Thymus (tissue), 11 donors: ENCODE measurements at regions not wholly inside any gene's neighbourhood (a gene's known extent, or its start where the extent isn't known, plus 50 kb on each side); places are given as distances from the start of the nearest gene placed in this dataset.

Source experiments
- DNase-seq, 9 donors: peaks; one replicate each; pipeline ENCODE4 v3.0.0-alpha.2; 2013; ENCODE audit warnings: low spot score in 9 of 9, low read depth in 6 of 9, missing footprints in 1 of 9
- H3K27ac ChIP-seq, 2 donors: one replicate each; pipeline ENCODE4 v1.5.1; 2013; ENCODE audit warnings: control low read depth in 1 of 2, low read depth in 1 of 2, low read length in 1 of 2, mild to moderate bottlenecking in 1 of 2, moderate library complexity in 1 of 2
- H3K27me3 ChIP-seq, 2 donors: one replicate each; pipeline ENCODE4 v1.5.1; 2013; ENCODE audit warnings: low read length in 1 of 2; ENCODE audit not compliant: control insufficient read depth in 2 of 2, insufficient read depth in 1 of 2
- H3K36me3 ChIP-seq, 2 donors: one replicate each; pipeline ENCODE4 v1.5.1; 2013; ENCODE audit warnings: low read length in 1 of 2, mild to moderate bottlenecking in 1 of 2, moderate library complexity in 1 of 2; ENCODE audit not compliant: control insufficient read depth in 2 of 2, insufficient read depth in 2 of 2
- H3K4me1 ChIP-seq, 2 donors: one replicate each; pipeline ENCODE4 v1.5.1; 2013; ENCODE audit warnings: low read length in 2 of 2; ENCODE audit not compliant: control insufficient read depth in 2 of 2, insufficient read depth in 2 of 2
- H3K4me3 ChIP-seq, 2 donors: one replicate each; pipeline ENCODE4 v1.5.1; 2013; ENCODE audit warnings: low read length in 2 of 2, control low read depth in 1 of 2, mild to moderate bottlenecking in 1 of 2
- H3K9me3 ChIP-seq, 2 donors: one replicate each; pipeline ENCODE4 v1.5.1; 2013; ENCODE audit warnings: low read length in 1 of 2, mild to moderate bottlenecking in 1 of 2; ENCODE audit not compliant: control insufficient read depth in 2 of 2, insufficient read depth in 1 of 2
- WGBS: extraction: QIAGEN DNeasy Blood & Tissue Kit; methylation state at CpG from one replicate; pipeline ENCODE4 v1.1.7; 2013; 5-methylcytosine and 5-hydroxymethylcytosine counted together
- donor health status: healthy.

DNA sequence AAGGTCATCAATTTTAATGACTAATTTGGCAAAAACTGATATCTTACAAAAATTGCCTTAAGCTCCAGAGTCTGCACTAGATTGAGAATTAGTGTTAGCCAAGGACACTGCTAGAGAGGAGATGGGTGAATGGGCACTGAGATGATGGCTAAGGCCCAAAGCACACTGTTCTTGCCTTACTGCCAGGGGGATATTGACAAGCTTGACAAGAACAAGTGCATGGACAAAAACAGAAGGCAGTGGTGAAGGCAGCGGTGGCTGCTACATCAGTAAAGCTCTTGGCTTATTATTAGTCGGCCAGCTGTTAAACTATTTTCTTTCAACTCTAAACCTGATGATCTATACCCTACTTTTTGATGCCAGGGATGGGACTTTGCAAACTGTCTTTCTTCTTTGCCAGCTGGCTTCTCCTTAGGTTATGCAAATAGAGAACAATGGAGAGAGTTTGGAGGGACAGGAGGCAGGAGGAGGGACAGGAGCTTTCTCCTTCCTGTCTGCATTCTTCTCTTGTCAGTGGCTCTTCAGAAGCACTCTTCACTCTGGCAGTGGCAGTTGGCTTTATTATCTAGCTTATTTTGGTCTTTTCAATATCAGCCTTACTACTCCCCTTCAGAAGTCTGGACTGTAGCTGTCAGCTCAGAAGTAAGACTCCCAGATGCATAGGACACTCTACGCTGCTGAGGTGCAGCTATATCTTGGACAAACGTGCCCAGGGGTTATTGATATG is 853.5 kb upstream of the TMPRSS15 start:
- Histone ChIP-seq H3K9me3 (no peaks in the 10 kb centered on the region), H3K36me3 (no peaks in the 10 kb centered on the region), H3K4me3 (no peak overlapping the region), H3K27me3 (no peaks in the 10 kb centered on the region), H3K27ac (no peak overlapping the region), H3K4me1 (no peaks in the 10 kb centered on the region)
- no peak for DNase-seq
- WGBS, result 95% methylated on average over 4 of the region's 4 CpGs

DNA sequence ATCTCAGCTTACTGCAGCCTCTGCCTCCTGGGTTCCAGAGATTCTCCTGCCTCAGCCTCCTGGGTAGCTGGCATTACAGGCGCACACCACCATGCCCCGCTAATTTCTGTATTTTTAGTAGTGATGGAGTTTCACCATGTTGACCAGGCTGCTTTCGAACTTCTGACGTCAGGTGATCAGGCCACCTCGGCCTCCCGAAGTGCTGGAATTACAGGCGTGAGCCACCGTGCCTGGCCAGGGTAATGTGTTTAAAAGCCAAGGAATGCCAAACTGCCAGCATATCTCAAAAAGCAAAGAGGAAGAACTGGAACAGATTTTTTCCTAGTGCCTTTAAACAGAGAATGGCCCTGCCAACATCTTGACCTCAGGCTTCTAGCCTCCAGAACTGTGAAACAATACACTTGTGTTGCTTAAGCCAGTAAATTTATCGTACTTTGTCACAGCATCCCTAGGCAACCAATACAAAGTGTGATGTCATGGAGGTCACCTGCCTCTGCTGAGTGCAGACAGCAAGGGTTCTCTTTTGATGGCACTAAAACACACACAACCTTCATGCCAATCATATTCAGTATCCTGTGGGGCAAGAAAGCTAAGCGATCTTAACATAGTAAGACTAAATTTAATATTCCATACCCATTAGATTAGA is 858.3 kb upstream of the TMPRSS15 start:
- no peak for DNase-seq
- Histone ChIP-seq H3K36me3 (no peaks in the 10 kb centered on the region), H3K27ac (no peak overlapping the region), H3K9me3 (no peaks in the 10 kb centered on the region), H3K4me3 (no peak overlapping the region), H3K4me1 (no peaks in the 10 kb centered on the region), H3K27me3 (no peaks in the 10 kb centered on the region)
- 96% methylated on average over 10 of the region's 10 CpGs for WGBS

DNA sequence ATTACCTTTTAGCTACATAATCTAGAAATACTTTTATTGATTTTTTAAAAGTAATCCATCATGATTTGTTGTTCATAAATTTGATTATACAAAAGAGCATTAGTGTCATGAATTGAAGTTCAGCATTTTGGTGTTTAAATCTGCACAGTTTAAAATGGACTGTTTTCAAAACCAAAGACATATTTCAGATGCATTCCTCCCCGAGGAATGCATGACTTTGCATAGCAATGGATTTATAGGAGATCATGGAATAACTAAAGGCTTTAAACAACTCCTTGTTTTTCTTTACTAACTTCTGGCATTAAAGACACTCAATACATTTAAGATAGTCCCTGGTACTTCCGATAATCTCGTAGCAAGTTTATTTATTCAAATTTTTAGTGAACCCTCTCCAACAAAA is 863.1 kb upstream of the TMPRSS15 start:
- 91% methylated on average over 3 of the region's 3 CpGs for WGBS

DNA sequence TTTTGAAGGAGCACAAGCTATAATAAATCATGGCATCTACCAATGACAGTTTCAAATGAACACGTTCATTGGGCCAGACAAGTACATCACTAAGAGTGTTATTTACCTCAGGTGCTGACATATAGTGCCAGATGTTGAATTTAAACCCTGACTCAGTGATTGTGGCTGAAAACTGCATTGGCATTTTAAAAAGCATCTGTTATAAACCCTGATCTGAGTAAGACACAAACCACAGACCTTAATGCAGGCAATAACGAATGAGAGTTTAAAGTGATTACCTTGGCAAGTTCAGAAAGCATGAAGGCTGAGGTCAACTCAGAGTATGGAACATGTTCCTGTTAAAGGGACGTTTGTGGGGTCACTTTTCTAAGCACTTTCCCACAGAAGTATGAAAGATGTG is 865.1 kb upstream of the TMPRSS15 start:
- H3K4me1 ChIP-seq, result no peaks in the 10 kb centered on the region
- no peaks in the 10 kb centered on the region for H3K27me3 ChIP-seq
- no peaks in the 10 kb centered on the region for H3K36me3 ChIP-seq

More for the DNA sequence above, 863.1 kb upstream of the TMPRSS15 start:
- no peaks in the 10 kb centered on the region for H3K27me3 ChIP-seq
- H3K4me1 ChIP-seq, result no peaks in the 10 kb centered on the region
- H3K27ac ChIP-seq, result no peak overlapping the region
- no peaks in the 10 kb centered on the region for H3K9me3 ChIP-seq
- no peaks in the 10 kb centered on the region for H3K36me3 ChIP-seq
- no peak for DNase-seq
- H3K4me3 ChIP-seq, result no peak overlapping the region

DNA sequence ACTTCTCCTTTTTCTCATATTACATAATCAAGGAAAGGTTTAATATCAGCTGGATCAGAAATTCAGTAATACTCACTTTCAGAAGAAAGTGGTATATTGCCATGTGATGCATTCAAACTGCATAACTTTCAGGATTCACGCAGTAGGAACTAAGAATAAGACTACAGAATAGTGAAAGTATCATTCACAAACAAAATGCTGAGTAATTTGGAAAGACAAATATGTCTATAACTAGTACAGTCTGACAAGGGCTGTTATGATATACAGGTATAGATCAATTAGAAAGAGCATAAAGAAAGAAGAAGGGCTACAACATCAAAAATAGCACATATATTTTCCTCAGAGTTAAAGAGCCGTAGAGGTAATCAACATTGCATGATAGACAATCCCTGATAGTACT is 871.5 kb upstream of the TMPRSS15 start:
- Histone ChIP-seq H3K4me1 (no peaks in the 10 kb centered on the region), H3K9me3 (no peaks in the 10 kb centered on the region), H3K27me3 (no peaks in the 10 kb centered on the region), H3K27ac (no peak overlapping the region), H3K4me3 (no peak overlapping the region), H3K36me3 (no peaks in the 10 kb centered on the region)
- no peak for DNase-seq
- 89% methylated on average over 2 of the region's 2 CpGs for WGBS

More for the DNA sequence above, 865.1 kb upstream of the TMPRSS15 start:
- DNase-seq, result no peak
- WGBS, result 84% methylated on average over 3 of the region's 3 CpGs
- H3K4me3 ChIP-seq, result no peak overlapping the region
- H3K27ac ChIP-seq, result no peak overlapping the region
- no peaks in the 10 kb centered on the region for H3K9me3 ChIP-seq

DNA sequence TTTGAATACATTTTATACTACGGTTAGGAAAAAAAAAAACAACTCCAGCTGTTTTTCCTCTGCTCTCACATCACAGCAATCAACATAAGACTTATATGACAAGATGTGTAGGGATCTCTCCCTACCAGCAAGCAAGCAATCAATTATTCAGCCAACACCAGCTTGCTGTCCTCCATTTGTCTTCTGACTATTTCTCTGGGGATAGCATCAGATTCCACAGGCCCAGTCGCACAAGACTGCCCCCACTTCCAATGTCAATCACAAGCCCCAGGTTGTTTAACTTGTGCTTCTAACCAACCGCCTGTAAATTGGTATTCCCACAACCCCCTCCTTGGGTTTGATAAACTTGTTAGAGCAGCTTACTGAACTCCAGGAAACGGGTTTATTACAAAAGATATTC is 873.1 kb upstream of the TMPRSS15 start:
- H3K4me3 ChIP-seq, result no peak overlapping the region
- no peaks in the 10 kb centered on the region for H3K4me1 ChIP-seq
- H3K27ac ChIP-seq, result no peak overlapping the region
- no peaks in the 10 kb centered on the region for H3K27me3 ChIP-seq
- H3K36me3 ChIP-seq, result no peaks in the 10 kb centered on the region
- DNase-seq, result no peak
- H3K9me3 ChIP-seq, result no peaks in the 10 kb centered on the region
- WGBS, result 92% methylated on average over 4 of the region's 4 CpGs

DNA sequence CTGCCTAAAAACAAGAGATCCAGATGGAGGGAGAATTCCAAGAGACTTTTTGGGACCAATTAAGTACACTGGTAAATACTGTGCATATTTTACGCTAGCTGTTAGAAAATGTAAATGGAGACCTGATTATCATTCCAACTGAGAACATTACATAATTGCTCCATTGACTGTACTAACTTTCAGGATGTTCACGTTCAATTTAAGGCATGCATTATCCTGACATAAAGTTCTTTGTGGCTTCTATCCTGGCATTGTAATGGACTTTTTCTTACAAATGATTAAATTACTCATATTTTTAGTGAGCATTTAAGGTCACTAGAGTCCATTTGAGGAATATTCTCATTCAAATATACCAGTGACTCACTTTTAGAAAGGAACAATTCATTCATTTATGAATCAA is 883.3 kb upstream of the TMPRSS15 start:
- Histone ChIP-seq H3K36me3 (no peaks in the 10 kb centered on the region), H3K27me3 (no peaks in the 10 kb centered on the region), H3K4me3 (no peak overlapping the region), H3K27ac (no peak overlapping the region), H3K9me3 (no peaks in the 10 kb centered on the region), H3K4me1 (no peaks in the 10 kb centered on the region)
- WGBS, result 91% methylated on average over 2 of the region's 2 CpGs
- no peak for DNase-seq

DNA sequence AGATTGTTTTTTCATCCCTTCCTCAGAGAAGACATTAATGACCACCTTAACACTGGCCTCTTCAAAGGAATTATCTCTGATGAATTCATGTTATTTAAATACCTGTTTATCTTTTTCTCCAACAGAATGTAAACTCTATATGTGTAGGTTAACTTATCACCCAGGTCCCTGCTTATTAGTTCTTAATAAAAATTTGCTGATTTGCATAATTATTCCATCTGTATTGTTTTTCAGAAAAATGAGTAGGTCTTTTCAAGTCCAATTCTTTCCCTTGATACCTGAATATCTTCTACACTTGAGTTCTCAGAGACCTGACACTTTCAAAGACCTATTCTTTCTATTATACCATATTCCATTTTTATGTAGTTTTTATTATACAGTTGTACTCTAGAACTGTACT is 886.7 kb upstream of the TMPRSS15 start:
- no peak for DNase-seq
- Histone ChIP-seq H3K27ac (no peak overlapping the region), H3K4me1 (no peaks in the 10 kb centered on the region), H3K4me3 (no peak overlapping the region), H3K27me3 (no peaks in the 10 kb centered on the region), H3K9me3 (no peaks in the 10 kb centered on the region), H3K36me3 (no peaks in the 10 kb centered on the region)

DNA sequence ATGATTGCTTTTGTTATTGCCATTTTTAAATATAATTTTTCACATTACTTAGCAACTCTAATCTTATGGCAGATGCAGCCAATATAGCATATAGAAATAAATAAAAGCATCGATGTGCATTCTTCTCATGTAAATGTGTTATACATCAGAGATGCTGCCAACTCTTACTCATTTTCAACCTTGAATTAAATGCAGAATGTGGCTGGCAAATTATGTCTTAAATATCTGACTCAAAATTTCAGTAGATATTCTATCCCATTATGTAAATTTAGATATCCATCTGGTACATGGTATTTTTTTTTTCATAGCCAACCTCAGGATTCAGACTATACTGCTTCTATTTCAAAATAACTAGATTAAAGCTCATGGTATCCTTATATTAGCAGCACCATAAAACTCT is 916.7 kb upstream of the TMPRSS15 start:
- 97% methylated on average over 1 of the region's 1 CpG for WGBS
- Histone ChIP-seq H3K4me3 (no peak overlapping the region), H3K9me3 (no peaks in the 10 kb centered on the region), H3K27ac (no peak overlapping the region), H3K36me3 (no peaks in the 10 kb centered on the region), H3K27me3 (no peaks in the 10 kb centered on the region), H3K4me1 (no peaks in the 10 kb centered on the region)
- DNase-seq, result no peak
